ENCODE measurements at regions not wholly inside any gene's neighbourhood (a gene's known extent, or its start where the extent isn't known, plus 50 kb on each side); places are given as distances from the start of the nearest gene placed in this dataset.

GRCh38 chr1:71311376-71311775 is 230.5 kb upstream of the ZRANB2 start:
- TF ChIP-seq CTCF (IDR thresholded peaks at IDR 0.05; ENCODE audit: control extremely low read depth, extremely low read depth, low read depth, missing control alignments): no peak
- ChIA-PET POLR2A (no interaction called here), CTCF (interaction anchor here (1.0 kb wide), 1 partner anchor 18 kb away, joined by 3 read pairs; no protein-coding TSS in a partner anchor)
- DNase-seq (ENCODE audit: extremely low spot score): no peak

- POLR2A ChIA-PET: no interaction called here
- no peak for TF ChIP-seq CTCF (IDR thresholded peaks at IDR 0.05; ENCODE audit: control extremely low read depth, extremely low read depth, low read depth, missing control alignments)
- CTCF ChIA-PET: interaction anchor here (1.1 kb wide), 1 partner anchor 54 kb away, joined by 3 read pairs; no protein-coding TSS in a partner anchor
- DNase-seq (ENCODE audit: extremely low spot score): no peak
Observed at GRCh38 chr1:71307451-71307850, 226.6 kb upstream of the ZRANB2 start.

GRCh38 chr1:71304125-71304524 is 223.3 kb upstream of the ZRANB2 start:
- CTCF ChIA-PET: no interaction called here
- POLR2A ChIA-PET: no interaction called here
- TF ChIP-seq CTCF (IDR thresholded peaks at IDR 0.05; ENCODE audit: control extremely low read depth, extremely low read depth, low read depth, missing control alignments): no peak
- DNase-seq (ENCODE audit: extremely low spot score): no peak

- ChIA-PET POLR2A (no interaction called here), CTCF (no interaction called here)
- TF ChIP-seq CTCF (IDR thresholded peaks at IDR 0.05; ENCODE audit: control extremely low read depth, extremely low read depth, low read depth, missing control alignments): no peak
- no peak for DNase-seq (ENCODE audit: extremely low spot score)
Observed at GRCh38 chr1:71303617-71304041, 222.8 kb upstream of the ZRANB2 start.

- no peak for DNase-seq (ENCODE audit: extremely low spot score)
- CTCF ChIA-PET: no interaction called here
- POLR2A ChIA-PET: no interaction called here
- no peak for TF ChIP-seq CTCF (IDR thresholded peaks at IDR 0.05; ENCODE audit: control extremely low read depth, extremely low read depth, low read depth, missing control alignments)
Observed at GRCh38 chr1:71298633-71299032, 217.8 kb upstream of the ZRANB2 start.

- ChIA-PET POLR2A (no interaction called here), CTCF (no interaction called here)
- no peak for DNase-seq (ENCODE audit: extremely low spot score)
- TF ChIP-seq CTCF (IDR thresholded peaks at IDR 0.05; ENCODE audit: control extremely low read depth, extremely low read depth, low read depth, missing control alignments): no peak
Observed at GRCh38 chr1:71296551-71297134, 215.8 kb upstream of the ZRANB2 start.

Data from GM10248 (cell line).